Heart left ventricle (tissue), 13 donors: ENCODE measurements at regions not wholly inside any gene's neighbourhood (a gene's known extent, or its start where the extent isn't known, plus 50 kb on each side); places are given as distances from the start of the nearest gene placed in this dataset.

Experiments used
- POLR2A ChIP-seq, 2 donors: fragments of 450-650 bp; IDR thresholded peaks; one replicate each; pipeline ENCODE4 v1.6.1; 2017; ENCODE audit warnings: antibody characterized with exemption in 2 of 2, mild to moderate bottlenecking in 2 of 2, moderate library complexity in 2 of 2
- TF ChIP-seq, protein P1 (sequence below), 12 donors: fragments of 200-600 bp; sonication (generic) in 4 of 12; IDR thresholded peaks; one replicate each; pipeline versions ENCODE4 v1.5.0 to v1.8.0; 2018 to 2022; ENCODE audit warnings: antibody characterized with exemption in 12 of 12, mild to moderate bottlenecking in 5 of 12
- donor health status: ischemic (EF 13 %, LVEDD 7.1; RV severe dilation, severe dysfunction).
- donor health status: DM: no; HTN: yes; CAD: no.
- donor health status: DM: no; HTN: no; CAD: no.
- donor health status: ischemic (EF 25% LVEDD 6.9; RV normal size, moderate dysfunction).
- donor health status: ischemic (EF 25% LVEDD 5.7; RV mildly dilated, moderate dysfunction).
- donor health status: ischemic (EF 35%, LVEDD 5.7; RV mildly dilated, moderate dysfunction).
- donor health status: nonischemic (EF 11% LVEDD 7.7; RV severe dilation, severe dysfunction).
- donor health status: DM: yes; HTN: yes; CAD: no.
- donor health status: PGD.
- donor health status: ischemic (EF 29% LVEDD 5.4; RV normal size, mild dysfunction).
- donor health status: nonischemic (EF 23%, LVEDD 6.1; RV moderate dilation, normal function).

DNA sequence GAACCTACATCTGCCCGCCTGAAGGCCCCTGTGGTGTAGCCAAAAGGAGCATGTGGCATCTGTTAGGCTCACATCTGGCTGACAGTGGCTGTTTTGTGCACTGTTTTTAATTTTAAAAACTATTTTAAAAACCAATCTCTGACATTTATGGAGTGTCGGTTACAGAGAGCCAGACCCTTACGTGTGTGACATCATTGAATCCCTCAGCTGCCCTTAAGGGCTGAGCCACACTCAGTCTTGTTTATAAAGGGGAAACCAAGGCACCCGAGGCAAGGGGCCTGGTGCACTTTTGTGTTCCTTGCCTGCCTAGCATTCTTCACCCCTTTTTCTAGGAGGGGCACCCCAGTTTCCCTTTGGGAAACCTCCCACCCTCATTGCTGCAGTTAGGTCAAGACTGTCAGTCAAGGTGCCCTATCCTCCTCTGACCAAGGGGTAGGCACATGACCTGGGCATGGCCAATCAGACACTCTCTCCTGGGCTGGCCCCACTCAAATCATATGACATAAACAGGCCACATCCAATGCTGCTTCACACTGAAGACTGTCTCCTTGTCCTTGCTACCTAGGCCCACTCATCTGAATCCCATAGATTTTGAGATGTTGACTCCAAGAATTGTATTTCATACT is 105.3 kb downstream of the LSM3 start:
- TF ChIP-seq, protein P1, sequence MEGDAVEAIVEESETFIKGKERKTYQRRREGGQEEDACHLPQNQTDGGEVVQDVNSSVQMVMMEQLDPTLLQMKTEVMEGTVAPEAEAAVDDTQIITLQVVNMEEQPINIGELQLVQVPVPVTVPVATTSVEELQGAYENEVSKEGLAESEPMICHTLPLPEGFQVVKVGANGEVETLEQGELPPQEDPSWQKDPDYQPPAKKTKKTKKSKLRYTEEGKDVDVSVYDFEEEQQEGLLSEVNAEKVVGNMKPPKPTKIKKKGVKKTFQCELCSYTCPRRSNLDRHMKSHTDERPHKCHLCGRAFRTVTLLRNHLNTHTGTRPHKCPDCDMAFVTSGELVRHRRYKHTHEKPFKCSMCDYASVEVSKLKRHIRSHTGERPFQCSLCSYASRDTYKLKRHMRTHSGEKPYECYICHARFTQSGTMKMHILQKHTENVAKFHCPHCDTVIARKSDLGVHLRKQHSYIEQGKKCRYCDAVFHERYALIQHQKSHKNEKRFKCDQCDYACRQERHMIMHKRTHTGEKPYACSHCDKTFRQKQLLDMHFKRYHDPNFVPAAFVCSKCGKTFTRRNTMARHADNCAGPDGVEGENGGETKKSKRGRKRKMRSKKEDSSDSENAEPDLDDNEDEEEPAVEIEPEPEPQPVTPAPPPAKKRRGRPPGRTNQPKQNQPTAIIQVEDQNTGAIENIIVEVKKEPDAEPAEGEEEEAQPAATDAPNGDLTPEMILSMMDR (IDR thresholded peaks at IDR 0.05): no peak
- TF ChIP-seq POLR2A (IDR thresholded peaks at IDR 0.05): no peak
